Tibial nerve (tissue), 3 donors: ENCODE measurements at regions not wholly inside any gene's neighbourhood (a gene's known extent, or its start where the extent isn't known, plus 50 kb on each side); places are given as distances from the start of the nearest gene placed in this dataset.
"Not testable (repeated sequence)": the region's sequence is repeated elsewhere in the genome, so short reads cannot be mapped to it uniquely, and the experiment has no call there.

Experiments
- POLR2A ChIP-seq, 2 donors: fragments of 450-650 bp; IDR thresholded peaks; one replicate each; pipeline ENCODE4 v1.6.1; 2017; ENCODE audit warnings: antibody characterized with exemption in 2 of 2, mild to moderate bottlenecking in 2 of 2, moderate library complexity in 2 of 2
- TF ChIP-seq, protein P1 (sequence below), 5 experiments: fragments of 200-600 bp in 3 of 5; fragments of 450-650 bp in 2 of 5; sonication (generic) in 3 of 5; IDR thresholded peaks; one replicate each; pipeline ENCODE4 v1.5.1; 2016 to 2019; ENCODE audit warnings: antibody characterized with exemption in 5 of 5, mild to moderate bottlenecking in 3 of 5, moderate library complexity in 2 of 5

DNA sequence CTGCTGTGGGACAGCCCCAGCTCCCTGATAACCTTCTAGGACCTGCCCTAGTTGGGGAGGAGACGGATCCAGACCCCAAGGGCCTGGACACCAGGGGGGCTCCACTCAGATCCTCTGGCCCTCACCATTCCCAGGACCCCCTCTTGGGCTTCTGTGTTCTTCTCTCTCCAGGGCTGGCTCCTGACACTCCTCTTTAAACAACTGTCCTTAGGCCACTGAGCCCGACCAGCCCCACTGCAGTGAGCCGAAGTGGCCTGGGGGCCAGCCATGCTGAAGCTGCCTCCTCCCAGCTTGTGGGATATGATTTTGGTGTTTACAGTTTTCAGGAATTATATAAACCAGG is 272.4 kb upstream of the SFSWAP start:
- TF ChIP-seq POLR2A (IDR thresholded peaks at IDR 0.05): not testable (repeated sequence)
- TF ChIP-seq, protein P1, sequence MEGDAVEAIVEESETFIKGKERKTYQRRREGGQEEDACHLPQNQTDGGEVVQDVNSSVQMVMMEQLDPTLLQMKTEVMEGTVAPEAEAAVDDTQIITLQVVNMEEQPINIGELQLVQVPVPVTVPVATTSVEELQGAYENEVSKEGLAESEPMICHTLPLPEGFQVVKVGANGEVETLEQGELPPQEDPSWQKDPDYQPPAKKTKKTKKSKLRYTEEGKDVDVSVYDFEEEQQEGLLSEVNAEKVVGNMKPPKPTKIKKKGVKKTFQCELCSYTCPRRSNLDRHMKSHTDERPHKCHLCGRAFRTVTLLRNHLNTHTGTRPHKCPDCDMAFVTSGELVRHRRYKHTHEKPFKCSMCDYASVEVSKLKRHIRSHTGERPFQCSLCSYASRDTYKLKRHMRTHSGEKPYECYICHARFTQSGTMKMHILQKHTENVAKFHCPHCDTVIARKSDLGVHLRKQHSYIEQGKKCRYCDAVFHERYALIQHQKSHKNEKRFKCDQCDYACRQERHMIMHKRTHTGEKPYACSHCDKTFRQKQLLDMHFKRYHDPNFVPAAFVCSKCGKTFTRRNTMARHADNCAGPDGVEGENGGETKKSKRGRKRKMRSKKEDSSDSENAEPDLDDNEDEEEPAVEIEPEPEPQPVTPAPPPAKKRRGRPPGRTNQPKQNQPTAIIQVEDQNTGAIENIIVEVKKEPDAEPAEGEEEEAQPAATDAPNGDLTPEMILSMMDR (IDR thresholded peaks at IDR 0.05): not testable (repeated sequence)
